ENCODE measurements at regions not wholly inside any gene's neighbourhood (a gene's known extent, or its start where the extent isn't known, plus 50 kb on each side); places are given as distances from the start of the nearest gene placed in this dataset.
"Not testable (repeated sequence)": the region's sequence is repeated elsewhere in the genome, so short reads cannot be mapped to it uniquely, and the experiment has no call there.

- intact Hi-C loops (cut with DNase I) = no loop called here
- no peak for ATAC-seq
- WGBS, 3 donors = 67 to 86% (median 69%) methylated on average over 3 of the region's 3 CpGs
Observed at GRCh38 chrX:66766318-66766717, 127.4 kb upstream of the EDA2R start.

GRCh38 chrX:66760651-66761050 is 121.8 kb upstream of the EDA2R start:
- Histone ChIP-seq H3K4me1 (no peaks in the 10 kb centered on the region), H3K27ac (no peak overlapping the region), H3K4me3 (no peak overlapping the region), H3K9me3 (peaks cover 3% of the 10 kb centered on the region), H3K36me3 (ENCODE audit: insufficient read depth in 1 of 2, low read depth in 1 of 2) (no peaks in the 10 kb centered on the region), H3K27me3 (ENCODE audit: insufficient read depth in 3 of 3, low read length in 2 of 3) (peaks cover 0 to 6% (median 0%) of the 10 kb centered on the region in 3 donors)
- intact Hi-C loops (cut with DNase I) = no loop called here
- no peak for DNase-seq
- 36 to 58% (median 37%) methylated on average over 1 of the region's 1 CpG for WGBS, 3 donors
- TF ChIP-seq CTCF (IDR thresholded peaks at IDR 0.05) = no peak
- no peak for ATAC-seq

More at GRCh38 chrX:66766318-66766717, 127.4 kb upstream of the EDA2R start:
- TF ChIP-seq CTCF (IDR thresholded peaks at IDR 0.05) = no peak
- H3K27ac ChIP-seq = no peak overlapping the region
- no peaks in the 10 kb centered on the region for H3K36me3 ChIP-seq (ENCODE audit: insufficient read depth in 1 of 2, low read depth in 1 of 2)
- peaks cover 3% of the 10 kb centered on the region for H3K9me3 ChIP-seq
- H3K4me1 ChIP-seq = no peaks in the 10 kb centered on the region
- no peak for DNase-seq
- peaks cover 0 to 6% (median 0%) of the 10 kb centered on the region in 3 donors for H3K27me3 ChIP-seq (ENCODE audit: insufficient read depth in 3 of 3, low read length in 2 of 3)
- no peak overlapping the region for H3K4me3 ChIP-seq

GRCh38 chrX:66756717-66757116 is 117.8 kb upstream of the EDA2R start:
- TF ChIP-seq CTCF (IDR thresholded peaks at IDR 0.05) = no peak
- H3K27me3 ChIP-seq (ENCODE audit: insufficient read depth in 3 of 3, low read length in 2 of 3) = no peaks in the 10 kb centered on the region
- no peaks in the 10 kb centered on the region for H3K4me1 ChIP-seq
- DNase-seq (no peak), ATAC-seq (no peak)
- no peaks in the 10 kb centered on the region for H3K36me3 ChIP-seq (ENCODE audit: insufficient read depth in 1 of 2, low read depth in 1 of 2)
- H3K4me3 ChIP-seq = no peak overlapping the region
- 57 to 72% (median 64%) methylated on average over 1 of the region's 1 CpG for WGBS, 3 donors
- H3K27ac ChIP-seq = no peak overlapping the region
- intact Hi-C loops (cut with DNase I) = no loop called here
- no peaks in the 10 kb centered on the region for H3K9me3 ChIP-seq

GRCh38 chrX:66751136-66751782 is 112.4 kb upstream of the EDA2R start:
- WGBS, 3 donors = 45 to 62% (median 46%) methylated on average over 2 of the region's 2 CpGs
- Histone ChIP-seq H3K9me3 (no peaks in the 10 kb centered on the region), H3K4me3 (no peak overlapping the region), H3K27me3 (ENCODE audit: insufficient read depth in 3 of 3, low read length in 2 of 3) (no peaks in the 10 kb centered on the region), H3K27ac (no peak overlapping the region), H3K4me1 (no peaks in the 10 kb centered on the region), H3K36me3 (ENCODE audit: insufficient read depth in 1 of 2, low read depth in 1 of 2) (no peaks in the 10 kb centered on the region)
- DNase-seq (no peak), ATAC-seq (no peak)
- intact Hi-C loops (cut with DNase I) = no loop called here
- no peak for TF ChIP-seq CTCF (IDR thresholded peaks at IDR 0.05)

- H3K4me3 ChIP-seq; H3K36me3 ChIP-seq (ENCODE audit: insufficient read depth in 1 of 2, low read depth in 1 of 2); intact Hi-C loops (cut with DNase I); H3K27me3 ChIP-seq (ENCODE audit: insufficient read depth in 3 of 3, low read length in 2 of 3); H3K4me1 ChIP-seq; DNase-seq; H3K9me3 ChIP-seq; H3K27ac ChIP-seq; ATAC-seq: not testable (repeated sequence)
- WGBS, 3 donors = 50 to 71% (median 60%) methylated on average over 1 of the region's 1 CpG
Observed at GRCh38 chrX:66744519-66744918, 105.6 kb upstream of the EDA2R start.

Measured in psoas muscle (tissue), 7 donors.